ENCODE measurements at regions not wholly inside any gene's neighbourhood (a gene's known extent, or its start where the extent isn't known, plus 50 kb on each side); places are given as distances from the start of the nearest gene placed in this dataset.
"Not testable (repeated sequence)": the region's sequence is repeated elsewhere in the genome, so short reads cannot be mapped to it uniquely, and the experiment has no call there.

- TF ChIP-seq, protein P1, sequence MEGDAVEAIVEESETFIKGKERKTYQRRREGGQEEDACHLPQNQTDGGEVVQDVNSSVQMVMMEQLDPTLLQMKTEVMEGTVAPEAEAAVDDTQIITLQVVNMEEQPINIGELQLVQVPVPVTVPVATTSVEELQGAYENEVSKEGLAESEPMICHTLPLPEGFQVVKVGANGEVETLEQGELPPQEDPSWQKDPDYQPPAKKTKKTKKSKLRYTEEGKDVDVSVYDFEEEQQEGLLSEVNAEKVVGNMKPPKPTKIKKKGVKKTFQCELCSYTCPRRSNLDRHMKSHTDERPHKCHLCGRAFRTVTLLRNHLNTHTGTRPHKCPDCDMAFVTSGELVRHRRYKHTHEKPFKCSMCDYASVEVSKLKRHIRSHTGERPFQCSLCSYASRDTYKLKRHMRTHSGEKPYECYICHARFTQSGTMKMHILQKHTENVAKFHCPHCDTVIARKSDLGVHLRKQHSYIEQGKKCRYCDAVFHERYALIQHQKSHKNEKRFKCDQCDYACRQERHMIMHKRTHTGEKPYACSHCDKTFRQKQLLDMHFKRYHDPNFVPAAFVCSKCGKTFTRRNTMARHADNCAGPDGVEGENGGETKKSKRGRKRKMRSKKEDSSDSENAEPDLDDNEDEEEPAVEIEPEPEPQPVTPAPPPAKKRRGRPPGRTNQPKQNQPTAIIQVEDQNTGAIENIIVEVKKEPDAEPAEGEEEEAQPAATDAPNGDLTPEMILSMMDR (conservative IDR thresholded peaks at IDR 0.05; ENCODE audit: low read depth, low read length), result no peak
Observed at GRCh38 chr6:150696190-150696589, 96.5 kb downstream of the PLEKHG1 start.

DNA sequence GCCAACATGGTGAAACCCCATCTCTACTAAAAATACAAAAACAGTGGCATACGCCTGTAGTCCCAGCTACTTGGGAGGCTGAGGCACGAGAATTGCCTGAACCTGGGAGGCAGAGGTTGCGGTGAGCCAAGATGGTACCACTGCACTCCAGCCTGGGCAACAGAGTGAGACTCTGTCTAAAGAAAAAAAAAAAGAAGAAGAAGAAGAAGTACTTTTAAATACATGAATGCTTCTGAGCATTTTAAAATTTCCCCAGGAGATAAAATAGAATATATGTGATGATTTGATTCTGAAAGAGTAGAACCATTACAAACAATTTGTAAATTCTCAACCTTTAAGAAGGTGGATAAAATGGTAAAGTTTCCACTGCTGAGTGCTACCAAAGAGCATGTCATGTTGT lies 97.2 kb downstream of the PLEKHG1 start:
- not testable (repeated sequence) for DNase-seq (ENCODE audit: low read depth); H3K4me3 ChIP-seq (ENCODE audit: low read length)

More at GRCh38 chr6:150696190-150696589, 96.5 kb downstream of the PLEKHG1 start:
- no peak overlapping the region for H3K4me3 ChIP-seq (ENCODE audit: low read length)
- DNase-seq (ENCODE audit: low read depth), result no peak

DNA sequence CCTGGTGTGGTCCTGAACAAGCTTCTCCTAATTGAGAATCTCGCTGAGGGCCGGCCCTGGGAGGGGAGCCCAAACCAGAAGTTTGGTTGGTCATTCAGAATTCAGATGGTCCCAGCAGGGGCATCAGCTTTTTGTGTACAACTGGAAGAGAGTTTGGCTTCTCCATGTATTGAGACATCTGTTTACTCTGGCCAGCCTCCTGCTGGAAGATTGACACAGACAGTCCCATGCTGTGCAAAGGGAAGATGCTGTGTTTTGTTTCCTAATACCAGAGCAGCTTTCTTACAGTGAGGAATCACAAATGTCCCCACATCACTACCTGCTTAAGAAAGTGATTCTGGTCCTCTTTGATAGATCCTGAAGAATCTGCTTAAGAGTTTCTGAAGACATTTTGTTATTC lies 97.8 kb downstream of the PLEKHG1 start:
- DNase-seq (ENCODE audit: low read depth), result no peak
- TF ChIP-seq, protein P1 (conservative IDR thresholded peaks at IDR 0.05; ENCODE audit: low read depth, low read length), result no peak
- H3K4me3 ChIP-seq (ENCODE audit: low read length), result no peak overlapping the region

DNA sequence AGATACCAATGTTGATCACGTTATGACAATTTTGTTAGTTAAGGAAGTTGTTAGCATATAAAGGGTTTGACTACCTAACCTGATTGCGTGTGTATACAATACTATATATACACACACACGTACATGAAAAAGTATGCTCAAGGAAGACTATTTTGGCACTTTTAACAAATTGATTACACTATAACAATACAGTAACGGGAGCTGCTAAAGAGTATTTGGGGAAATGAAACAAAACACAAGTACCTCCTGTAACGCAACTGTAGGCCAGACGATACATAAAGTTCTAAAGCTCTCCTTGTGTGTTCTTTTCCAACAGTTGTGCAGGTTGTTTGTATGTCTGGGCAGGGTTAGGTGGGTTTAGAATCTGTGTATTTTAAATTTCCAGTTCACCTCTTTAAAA lies 98.7 kb downstream of the PLEKHG1 start:
- no peak overlapping the region for H3K4me3 ChIP-seq (ENCODE audit: low read length)
- TF ChIP-seq, protein P1 (conservative IDR thresholded peaks at IDR 0.05; ENCODE audit: low read depth, low read length), result no peak
- DNase-seq (ENCODE audit: low read depth), result no peak

GRCh38 chr6:150702675-150703074 lies 103.0 kb downstream of the PLEKHG1 start:
- TF ChIP-seq, protein P1 (conservative IDR thresholded peaks at IDR 0.05; ENCODE audit: low read depth, low read length), result no peak
- DNase-seq (ENCODE audit: low read depth), result no peak
- no peak overlapping the region for H3K4me3 ChIP-seq (ENCODE audit: low read length)

DNA sequence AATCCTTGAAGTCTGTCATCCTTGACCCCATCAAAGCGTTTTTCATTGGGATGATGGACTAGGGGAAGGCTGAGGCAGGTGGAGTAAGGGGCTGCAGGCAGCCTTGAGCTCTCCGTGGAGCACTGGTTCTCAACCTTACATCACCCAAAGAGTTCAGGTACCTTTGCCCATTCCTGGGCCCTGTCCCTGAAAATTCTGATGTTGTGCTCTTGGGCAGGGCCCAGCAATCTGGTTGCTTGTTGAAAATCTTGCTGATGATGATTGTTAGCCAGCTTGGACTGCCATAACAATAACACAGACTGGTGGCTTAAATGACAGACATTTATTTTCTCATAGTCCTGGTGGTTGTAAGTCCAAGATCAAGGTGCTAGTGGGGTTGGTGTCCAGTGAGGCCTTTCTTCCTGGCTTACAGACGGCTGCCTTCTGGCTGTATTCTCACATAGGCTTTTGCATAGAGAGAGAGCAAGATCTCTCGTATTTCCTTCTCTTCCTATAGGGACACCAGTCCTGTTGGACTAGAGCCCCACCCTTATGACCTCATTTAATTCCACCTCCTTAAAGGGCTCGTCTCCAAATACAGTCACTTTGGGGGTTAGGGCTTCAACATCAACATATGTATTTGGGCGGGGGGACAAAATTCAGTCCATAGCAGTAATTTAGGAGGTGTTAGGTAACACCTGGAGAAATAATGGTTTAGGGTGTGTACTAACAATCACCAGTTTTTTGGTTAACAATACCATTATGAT lies 104.9 kb downstream of the PLEKHG1 start:
- TF ChIP-seq, protein P1 (conservative IDR thresholded peaks at IDR 0.05; ENCODE audit: low read depth, low read length), result no peak
- H3K4me3 ChIP-seq (ENCODE audit: low read length), result no peak overlapping the region
- DNase-seq (ENCODE audit: low read depth), result no peak

- DNase-seq (ENCODE audit: low read depth), result no peak
- TF ChIP-seq, protein P1 (conservative IDR thresholded peaks at IDR 0.05; ENCODE audit: low read depth, low read length), result no peak
- H3K4me3 ChIP-seq (ENCODE audit: low read length), result no peak overlapping the region
Observed at GRCh38 chr6:150705392-150705791, 105.7 kb downstream of the PLEKHG1 start.
